Psoas muscle (tissue), 7 donors: ENCODE measurements at regions not wholly inside any gene's neighbourhood (a gene's known extent, or its start where the extent isn't known, plus 50 kb on each side); places are given as distances from the start of the nearest gene placed in this dataset.

Source experiments
- ATAC-seq, 4 donors: fragments of 200-7000 bp; cut with Tn5 transposase; one replicate each; pipeline ENCODE4 v1.9.1; 2020; ENCODE audit warnings: moderate library complexity in 3 of 4, mild to moderate bottlenecking in 2 of 4
- DNase-seq, 2 donors: peaks; one replicate each; pipeline ENCODE4 v3.0.0-alpha.2; 2020
- H3K27ac ChIP-seq: fragments of 200-600 bp; one replicate; pipeline ENCODE4 v1.8.0; 2022
- H3K27me3 ChIP-seq, 3 donors: fragments of 200-600 bp in 1 of 3; one replicate each; pipeline versions ENCODE4 v1.6.1 to v1.8.0; 2013 to 2022; ENCODE audit warnings: low read length in 2 of 3, mild to moderate bottlenecking in 2 of 3, moderate library complexity in 1 of 3; ENCODE audit not compliant: insufficient read depth in 3 of 3
- H3K36me3 ChIP-seq, 2 donors: fragments of 200-600 bp in 1 of 2; one replicate each; pipeline versions ENCODE4 v1.6.1 to v1.8.0; 2013 to 2022; ENCODE audit warnings: low read depth in 1 of 2, mild to moderate bottlenecking in 1 of 2, moderate library complexity in 1 of 2; ENCODE audit not compliant: insufficient read depth in 1 of 2
- H3K4me1 ChIP-seq: fragments of 200-600 bp; one replicate; pipeline ENCODE4 v1.8.0; 2022
- H3K4me3 ChIP-seq: fragments of 200-600 bp; one replicate; pipeline ENCODE4 v1.8.0; 2022; ENCODE audit warnings: mild to moderate bottlenecking
- H3K9me3 ChIP-seq: fragments of 200-600 bp; one replicate; pipeline ENCODE4 v1.8.0; 2022
- CTCF ChIP-seq: fragments of 200-600 bp; IDR thresholded peaks from one replicate; pipeline ENCODE4 v1.8.0; 2022; ENCODE audit warnings: antibody characterized with exemption
- WGBS, 3 donors: extraction: QIAGEN DNeasy Blood & Tissue Kit; methylation state at CpG; one replicate each; pipeline versions ENCODE4 v1.1.6 to v1.1.7; 2013; 5-methylcytosine and 5-hydroxymethylcytosine counted together
- intact Hi-C, 2 donors: fragments of 100-400 bp; cut with DNase I; formaldehyde crosslinking; loops; one replicate each; pipeline versions ENCODE4 v1.11.0 to v1.14.2; 2022
- donor health status: healthy with polysubstance abuse.
- donor health status: DM: no; HTN: no; CAD: no; lungs with moderate emphysema.
- donor health status: Bipolar disorder and iron deficiency.
- donor health status: healthy.
- donor health status: DM: yes; HTN: yes; CAD: no.
- donor health status: DM: no; HTN: no; CAD: no.
- donor health status: DM: yes; HTN: yes; CAD: no.

- ATAC-seq (no peak), DNase-seq (no peak)
- H3K36me3 ChIP-seq, result no peaks in the 10 kb centered on the region
- H3K27ac ChIP-seq, result no peak overlapping the region
- no peaks in the 10 kb centered on the region for H3K9me3 ChIP-seq
- H3K27me3 ChIP-seq, result no peaks in the 10 kb centered on the region
- H3K4me1 ChIP-seq, result no peaks in the 10 kb centered on the region
- intact Hi-C loops, result no loop called here
- TF ChIP-seq CTCF, result no peak
- no peak overlapping the region for H3K4me3 ChIP-seq
Observed at GRCh38 chr9:104416470-104416869, 87.6 kb upstream of the OR13F1 start.

- TF ChIP-seq CTCF, result no peak
- Histone ChIP-seq H3K36me3 (no peaks in the 10 kb centered on the region), H3K4me1 (no peaks in the 10 kb centered on the region), H3K27ac (no peak overlapping the region), H3K27me3 (no peaks in the 10 kb centered on the region), H3K4me3 (no peak overlapping the region), H3K9me3 (no peaks in the 10 kb centered on the region)
- ATAC-seq (no peak), DNase-seq (no peak)
- intact Hi-C loops, result no loop called here
- WGBS, 3 donors, result 84 to 88% (median 85%) methylated on average over 1 of the region's 1 CpG
Observed at GRCh38 chr9:104417296-104417695, 86.8 kb upstream of the OR13F1 start.

- ATAC-seq, result no peak
- no peak for TF ChIP-seq CTCF
- intact Hi-C loops, result no loop called here
- Histone ChIP-seq H3K36me3 (no peaks in the 10 kb centered on the region), H3K4me1 (no peaks in the 10 kb centered on the region), H3K27me3 (no peaks in the 10 kb centered on the region), H3K27ac (no peak overlapping the region), H3K4me3 (no peak overlapping the region), H3K9me3 (no peaks in the 10 kb centered on the region)
- no peak for DNase-seq
- WGBS, 3 donors, result 56 to 62% (median 59%) methylated on average over 2 of the region's 2 CpGs
Observed at GRCh38 chr9:104429031-104429546, 75.0 kb upstream of the OR13F1 start.

- no peak for TF ChIP-seq CTCF
- Histone ChIP-seq H3K36me3 (no peaks in the 10 kb centered on the region), H3K27me3 (no peaks in the 10 kb centered on the region), H3K4me3 (no peak overlapping the region), H3K27ac (no peak overlapping the region), H3K4me1 (no peaks in the 10 kb centered on the region), H3K9me3 (no peaks in the 10 kb centered on the region)
- DNase-seq (no peak), ATAC-seq (no peak)
- WGBS, 3 donors, result 76 to 82% (median 82%) methylated on average over 4 of the region's 4 CpGs
- intact Hi-C loops, result no loop called here
Observed at GRCh38 chr9:104435059-104435458, 69.0 kb upstream of the OR13F1 start.

- no peak for ATAC-seq
- intact Hi-C loops, result no loop called here
Observed at GRCh38 chr9:104448036-104448435, 56.0 kb upstream of the OR13F1 start.

More at GRCh38 chr9:104448036-104448435, 56.0 kb upstream of the OR13F1 start:
- no peak for TF ChIP-seq CTCF
- Histone ChIP-seq H3K27me3 (no peaks in the 10 kb centered on the region), H3K27ac (no peak overlapping the region), H3K4me1 (no peaks in the 10 kb centered on the region), H3K9me3 (no peaks in the 10 kb centered on the region), H3K4me3 (no peak overlapping the region), H3K36me3 (no peaks in the 10 kb centered on the region)
- 19 to 29% (median 20%) methylated on average over 5 of the region's 5 CpGs for WGBS, 3 donors
- DNase-seq, result no peak
